ENCODE measurements at regions not wholly inside any gene's neighbourhood (a gene's known extent, or its start where the extent isn't known, plus 50 kb on each side); places are given as distances from the start of the nearest gene placed in this dataset.
"Not testable (repeated sequence)": the region's sequence is repeated elsewhere in the genome, so short reads cannot be mapped to it uniquely, and the experiment has no call there.

DNA sequence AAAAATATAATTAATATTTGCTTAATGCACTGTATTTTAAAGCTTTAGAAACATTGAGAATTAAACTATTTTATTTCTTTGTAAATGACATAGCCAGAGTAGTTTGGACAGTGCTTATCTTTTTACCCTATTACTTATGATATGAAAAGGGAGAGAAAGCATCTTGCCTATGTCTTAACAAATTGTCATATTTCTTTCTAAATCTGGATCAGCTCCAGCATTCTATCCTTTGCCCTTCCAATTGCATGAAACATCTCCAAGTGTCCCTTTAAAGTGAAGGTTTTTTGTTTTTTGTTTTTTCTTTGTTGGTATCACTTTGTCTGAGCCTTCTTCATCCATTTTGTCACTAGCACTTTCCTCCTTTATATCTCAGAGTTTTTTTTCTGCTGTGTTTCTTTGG, 511.6 kb upstream of the FAM174A start:
- H3K4me1 ChIP-seq (ENCODE audit: control insufficient read depth in 5 of 5, insufficient read depth in 5 of 5, low read length in 5 of 5), result peaks cover 0 to 20% (median 0%) of the 10 kb centered on the region in 5 donors
- no peak overlapping the region for H3K9ac ChIP-seq (ENCODE audit: insufficient read depth in 1 of 2, low read length in 2 of 2)
- H3K4me3 ChIP-seq, result no peak overlapping the region
- no peak overlapping the region for H3K27ac ChIP-seq (ENCODE audit: low read depth in 1 of 2, low read length in 1 of 2)
- TF ChIP-seq, protein P1, sequence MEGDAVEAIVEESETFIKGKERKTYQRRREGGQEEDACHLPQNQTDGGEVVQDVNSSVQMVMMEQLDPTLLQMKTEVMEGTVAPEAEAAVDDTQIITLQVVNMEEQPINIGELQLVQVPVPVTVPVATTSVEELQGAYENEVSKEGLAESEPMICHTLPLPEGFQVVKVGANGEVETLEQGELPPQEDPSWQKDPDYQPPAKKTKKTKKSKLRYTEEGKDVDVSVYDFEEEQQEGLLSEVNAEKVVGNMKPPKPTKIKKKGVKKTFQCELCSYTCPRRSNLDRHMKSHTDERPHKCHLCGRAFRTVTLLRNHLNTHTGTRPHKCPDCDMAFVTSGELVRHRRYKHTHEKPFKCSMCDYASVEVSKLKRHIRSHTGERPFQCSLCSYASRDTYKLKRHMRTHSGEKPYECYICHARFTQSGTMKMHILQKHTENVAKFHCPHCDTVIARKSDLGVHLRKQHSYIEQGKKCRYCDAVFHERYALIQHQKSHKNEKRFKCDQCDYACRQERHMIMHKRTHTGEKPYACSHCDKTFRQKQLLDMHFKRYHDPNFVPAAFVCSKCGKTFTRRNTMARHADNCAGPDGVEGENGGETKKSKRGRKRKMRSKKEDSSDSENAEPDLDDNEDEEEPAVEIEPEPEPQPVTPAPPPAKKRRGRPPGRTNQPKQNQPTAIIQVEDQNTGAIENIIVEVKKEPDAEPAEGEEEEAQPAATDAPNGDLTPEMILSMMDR (IDR thresholded peaks at IDR 0.05; ENCODE audit: control extremely low read depth, extremely low read depth), result no peak
- no peak for ATAC-seq (ENCODE audit: insufficient read depth, low FRiP score)
- H3K9me3 ChIP-seq (ENCODE audit: control insufficient read depth in 4 of 4, insufficient read depth in 3 of 4, low read length in 3 of 4), result peaks cover 0 to 2% (median 0%) of the 10 kb centered on the region in 4 donors
- H3K36me3 ChIP-seq (ENCODE audit: control insufficient read depth in 4 of 4, insufficient read depth in 4 of 4, low read length in 4 of 4), result no peaks in the 10 kb centered on the region
- DNase-seq, result peak in 2 of 3 donors; percentile 72 to 83
- no peaks in the 10 kb centered on the region for H3K27me3 ChIP-seq (ENCODE audit: control insufficient read depth in 3 of 3, insufficient read depth in 3 of 3, low read length in 2 of 3)

DNA sequence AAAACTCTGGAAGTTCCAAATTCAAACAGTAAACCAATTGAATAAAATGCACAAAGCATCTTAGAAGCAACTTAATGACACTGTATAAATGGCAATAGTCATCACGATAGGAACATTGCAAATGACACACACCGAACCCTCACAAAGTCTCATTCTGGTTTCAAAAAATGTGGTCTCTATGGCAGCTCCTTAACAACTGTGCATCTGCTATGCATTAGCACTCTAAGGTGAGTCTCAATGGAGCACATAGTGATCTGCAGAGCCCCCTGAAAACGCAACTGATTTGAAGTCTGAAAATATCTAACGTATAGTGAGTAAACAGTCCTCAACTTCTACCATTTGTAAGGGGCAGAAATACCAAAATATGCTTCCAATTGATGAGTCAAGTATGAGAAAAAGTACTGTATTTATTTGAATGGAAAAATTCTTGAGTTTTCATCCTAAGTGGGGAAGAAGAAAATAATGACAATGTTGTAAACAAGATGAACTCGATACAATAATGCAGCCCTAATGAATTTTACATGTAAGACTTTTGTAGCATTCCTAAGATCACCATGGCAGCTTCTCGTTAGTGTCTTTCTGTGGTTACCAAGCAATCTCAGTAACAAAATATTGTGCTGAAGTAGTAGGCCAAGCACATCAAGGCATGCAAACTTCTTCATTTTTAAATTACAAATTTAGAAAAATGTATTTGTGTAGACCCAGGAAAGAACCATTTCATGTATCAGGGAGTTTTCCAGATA, 517.5 kb upstream of the FAM174A start:
- no peaks in the 10 kb centered on the region for H3K36me3 ChIP-seq (ENCODE audit: control insufficient read depth in 4 of 4, insufficient read depth in 4 of 4, low read length in 4 of 4)
- 86 to 87% methylated on average over 6 of the region's 6 CpGs for WGBS, 2 donors
- no peaks in the 10 kb centered on the region for H3K9me3 ChIP-seq (ENCODE audit: control insufficient read depth in 4 of 4, insufficient read depth in 3 of 4, low read length in 3 of 4)
- H3K27me3 ChIP-seq (ENCODE audit: control insufficient read depth in 3 of 3, insufficient read depth in 3 of 3, low read length in 2 of 3), result no peaks in the 10 kb centered on the region
- ATAC-seq (ENCODE audit: insufficient read depth, low FRiP score) (no peak), DNase-seq (no peak)
- no peaks in the 10 kb centered on the region for H3K4me1 ChIP-seq (ENCODE audit: control insufficient read depth in 5 of 5, insufficient read depth in 5 of 5, low read length in 5 of 5)
- H3K27ac ChIP-seq (ENCODE audit: low read depth in 1 of 2, low read length in 1 of 2), result no peak overlapping the region
- TF ChIP-seq, protein P1 (IDR thresholded peaks at IDR 0.05; ENCODE audit: control extremely low read depth, extremely low read depth), result no peak
- no peak overlapping the region for H3K4me3 ChIP-seq
- no peak overlapping the region for H3K9ac ChIP-seq (ENCODE audit: insufficient read depth in 1 of 2, low read length in 2 of 2)

DNA sequence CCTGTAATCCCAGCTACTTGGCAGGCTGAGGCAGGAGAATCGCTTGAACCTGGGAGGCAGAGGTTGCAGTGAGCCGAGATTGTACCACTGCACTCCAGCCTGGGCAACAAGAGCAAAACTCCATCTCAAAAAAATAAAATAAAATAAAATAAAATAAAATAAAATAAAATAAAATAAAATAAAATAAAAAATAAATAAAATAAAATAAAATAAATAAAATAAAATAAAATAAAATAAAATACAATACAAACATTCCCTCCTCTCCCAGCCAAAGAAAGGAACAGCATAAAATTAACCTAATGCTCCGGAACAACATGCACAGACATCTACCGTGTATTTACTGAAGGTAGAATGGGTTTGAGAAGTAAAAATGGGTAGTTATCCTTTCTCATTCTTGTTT, 521.9 kb upstream of the FAM174A start:
- H3K9ac ChIP-seq (ENCODE audit: insufficient read depth in 1 of 2, low read length in 2 of 2); DNase-seq; H3K4me3 ChIP-seq; H3K4me1 ChIP-seq (ENCODE audit: control insufficient read depth in 5 of 5, insufficient read depth in 5 of 5, low read length in 5 of 5); H3K27me3 ChIP-seq (ENCODE audit: control insufficient read depth in 3 of 3, insufficient read depth in 3 of 3, low read length in 2 of 3); H3K9me3 ChIP-seq (ENCODE audit: control insufficient read depth in 4 of 4, insufficient read depth in 3 of 4, low read length in 3 of 4); ATAC-seq (ENCODE audit: insufficient read depth, low FRiP score); H3K27ac ChIP-seq (ENCODE audit: low read depth in 1 of 2, low read length in 1 of 2); H3K36me3 ChIP-seq (ENCODE audit: control insufficient read depth in 4 of 4, insufficient read depth in 4 of 4, low read length in 4 of 4): not testable (repeated sequence)
- WGBS, 2 donors, result 77 to 82% methylated on average over 4 of the region's 4 CpGs

DNA sequence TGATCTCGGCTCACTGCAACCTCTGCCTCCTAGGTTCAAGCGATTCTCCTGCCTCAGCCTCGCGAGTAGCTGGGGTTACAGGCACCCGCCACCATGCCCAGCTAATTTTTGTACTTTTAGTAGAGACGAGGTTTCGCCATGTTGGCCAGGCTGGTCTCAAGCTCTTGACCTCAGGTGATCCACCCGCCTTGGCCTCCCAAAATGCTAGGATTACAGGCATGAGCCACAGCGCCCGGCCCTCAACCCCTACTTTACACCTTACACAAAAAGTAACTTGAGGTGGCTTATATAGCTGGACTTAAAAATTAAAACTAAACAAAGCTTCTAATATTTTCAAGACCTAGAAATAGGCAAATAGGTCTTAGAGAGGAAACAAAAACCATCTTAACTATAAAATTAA, 524.0 kb upstream of the FAM174A start:
- not testable (repeated sequence) for H3K27ac ChIP-seq (ENCODE audit: low read depth in 1 of 2, low read length in 1 of 2); H3K4me1 ChIP-seq (ENCODE audit: control insufficient read depth in 5 of 5, insufficient read depth in 5 of 5, low read length in 5 of 5); H3K27me3 ChIP-seq (ENCODE audit: control insufficient read depth in 3 of 3, insufficient read depth in 3 of 3, low read length in 2 of 3); H3K9ac ChIP-seq (ENCODE audit: insufficient read depth in 1 of 2, low read length in 2 of 2); H3K36me3 ChIP-seq (ENCODE audit: control insufficient read depth in 4 of 4, insufficient read depth in 4 of 4, low read length in 4 of 4); DNase-seq; H3K4me3 ChIP-seq; ATAC-seq (ENCODE audit: insufficient read depth, low FRiP score); H3K9me3 ChIP-seq (ENCODE audit: control insufficient read depth in 4 of 4, insufficient read depth in 3 of 4, low read length in 3 of 4)
- WGBS, 2 donors, result 90 to 93% methylated on average over 10 of the region's 10 CpGs

Data from lung (tissue), 11 donors.